Retina (tissue), 1 donor: ENCODE measurements at regions not wholly inside any gene's neighbourhood (a gene's known extent, or its start where the extent isn't known, plus 50 kb on each side); places are given as distances from the start of the nearest gene placed in this dataset.
A peak's percentile ranks its signal among the peaks of the same experiment; 100 is the strongest.
"Not testable (repeated sequence)": the region's sequence is repeated elsewhere in the genome, so short reads cannot be mapped to it uniquely, and the experiment has no call there.

Source experiments
- DNase-seq: peaks from one replicate; pipeline ENCODE4 v3.0.0-alpha.2; 2016

DNA sequence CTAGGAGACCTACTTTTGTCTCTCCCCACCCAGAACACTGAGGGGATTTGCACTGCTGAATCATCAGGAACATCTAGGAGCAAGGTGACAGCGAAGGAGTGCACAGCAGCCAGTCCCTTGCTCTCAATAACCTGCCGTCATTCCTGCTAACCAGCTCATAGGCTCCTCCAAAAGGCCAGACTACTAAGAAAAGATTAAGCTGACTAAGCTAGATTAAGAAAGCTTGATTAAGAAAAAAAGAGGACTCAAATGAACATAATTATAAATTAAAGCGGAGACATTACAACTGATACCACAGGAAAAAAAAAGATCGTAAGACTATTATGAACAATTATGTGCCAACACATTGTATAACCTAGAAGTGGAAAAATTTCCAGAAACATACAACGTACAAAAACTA is 1254.8 kb upstream of the CHAC2 start:
- no peak for DNase-seq

DNA sequence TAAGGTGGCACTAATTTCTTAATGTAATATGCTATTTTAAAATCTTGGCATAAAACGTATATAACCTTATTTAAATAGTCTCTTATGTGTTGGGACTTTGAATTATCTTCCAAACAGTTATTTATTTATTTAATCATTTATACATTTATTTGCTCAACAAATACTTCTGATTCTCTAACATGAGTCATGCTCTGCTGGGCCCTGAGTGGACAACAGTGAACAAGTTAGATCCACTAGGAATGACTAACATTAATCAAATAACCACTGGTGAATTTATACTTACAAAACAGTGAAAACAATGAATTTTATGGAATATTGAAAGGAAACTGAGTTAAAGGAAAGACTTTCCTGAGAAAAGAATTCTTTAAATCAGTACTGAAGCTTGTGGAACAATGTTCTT is 1257.2 kb upstream of the CHAC2 start:
- no peak for DNase-seq

DNA sequence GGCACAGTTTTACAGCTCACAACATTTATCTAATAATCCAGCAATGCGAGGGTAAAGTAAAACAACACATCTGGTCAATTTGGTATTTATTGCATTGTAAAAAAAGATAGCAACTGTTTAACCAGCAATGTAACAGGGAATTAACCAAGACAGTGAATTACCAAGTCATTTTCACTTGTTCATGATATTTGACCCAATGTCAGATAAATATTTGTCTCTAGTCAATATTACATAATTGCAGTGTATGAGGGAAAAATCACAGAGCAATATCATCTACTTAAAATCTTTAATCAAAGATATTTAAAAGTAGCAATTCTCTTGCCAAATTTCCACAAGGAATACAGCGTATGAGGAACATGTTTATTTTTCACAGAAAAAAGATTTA is 1265.1 kb upstream of the CHAC2 start:
- DNase-seq, result no peak

DNA sequence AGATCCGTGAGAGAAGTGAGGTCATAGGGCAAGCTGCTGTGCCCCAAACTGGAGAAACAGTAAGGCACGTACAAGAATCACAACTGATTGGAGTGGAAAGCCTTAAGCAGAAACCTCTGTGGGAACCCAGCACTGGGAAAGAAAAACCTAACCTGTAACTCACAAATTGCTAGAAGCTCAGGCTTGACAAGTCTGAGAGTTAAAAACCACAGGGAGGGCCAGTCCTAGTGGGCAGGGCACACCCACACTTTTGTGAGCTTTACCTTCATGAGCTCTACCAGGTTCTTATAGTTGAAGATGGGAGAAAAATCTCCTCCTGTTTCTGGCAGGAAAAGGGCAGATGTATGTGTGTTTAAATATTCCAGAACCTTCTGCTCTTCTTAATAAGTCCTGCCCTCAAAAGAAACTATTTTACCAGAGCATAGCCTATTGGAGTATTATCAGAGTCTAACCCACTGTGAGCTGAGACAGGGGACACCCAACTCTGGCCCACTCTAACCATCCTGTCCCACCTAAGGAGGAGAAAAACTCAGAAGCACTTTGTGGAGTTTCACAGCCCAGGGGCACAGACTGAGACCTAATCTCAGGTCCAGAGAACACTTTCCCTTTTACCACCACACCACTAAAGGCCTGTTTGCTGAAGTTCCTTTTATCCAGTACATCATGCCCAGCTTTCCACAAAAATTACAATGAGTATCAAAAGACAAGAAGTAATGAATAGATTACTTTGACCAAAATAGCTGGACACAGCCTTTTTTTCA is 1265.7 kb upstream of the CHAC2 start:
- no peak for DNase-seq

DNA sequence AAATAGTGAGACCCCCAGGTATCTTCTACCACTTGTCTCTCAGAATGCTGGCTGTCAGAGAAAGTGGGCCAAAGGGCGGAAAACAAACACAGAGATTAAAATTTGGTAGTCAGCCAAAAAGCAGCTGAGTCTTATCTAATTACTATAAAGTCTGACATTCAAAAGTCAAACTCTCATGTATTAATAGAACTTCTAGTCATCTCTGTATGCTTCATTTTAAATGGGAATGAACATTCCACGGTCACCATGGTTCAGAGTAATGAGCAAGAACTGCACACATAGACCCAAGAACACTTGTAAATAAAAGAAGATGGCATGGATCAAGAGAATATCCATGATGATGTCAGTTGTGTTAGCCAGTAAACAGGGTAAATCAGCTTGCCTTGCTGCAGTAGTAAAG is 1267.0 kb upstream of the CHAC2 start:
- no peak for DNase-seq

DNA sequence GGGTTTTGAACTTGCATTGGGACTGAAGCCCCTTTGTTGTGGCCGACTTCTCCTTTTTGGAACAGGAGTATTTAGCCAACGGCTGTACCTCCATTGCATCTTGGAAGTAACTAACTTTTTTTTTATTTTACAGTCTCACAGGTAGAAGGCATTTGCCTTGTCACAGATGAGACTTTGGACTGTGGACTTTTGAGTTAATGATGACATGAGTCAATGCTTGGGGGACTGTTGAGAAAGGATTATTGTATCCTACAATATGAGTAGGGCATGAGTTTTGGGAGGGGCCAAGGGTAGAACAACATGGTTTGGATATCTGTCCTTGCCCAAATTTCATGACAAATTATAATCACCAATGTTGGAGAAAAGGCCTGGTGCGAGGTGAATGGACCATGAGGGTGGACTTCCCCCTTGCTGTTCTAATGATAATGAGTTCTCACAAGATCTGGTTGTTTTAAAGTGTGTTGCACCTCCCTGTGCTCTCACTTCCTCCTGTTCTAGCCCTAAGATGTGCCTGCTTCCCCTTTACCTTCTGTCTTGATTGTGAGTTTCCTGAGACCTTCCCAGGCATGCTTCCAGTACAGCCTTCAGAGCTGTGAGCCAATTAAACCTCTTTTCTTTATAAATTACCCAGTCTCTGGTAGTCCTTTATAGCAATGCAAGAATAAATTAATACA is 1269.4 kb upstream of the CHAC2 start:
- no peak for DNase-seq

DNA sequence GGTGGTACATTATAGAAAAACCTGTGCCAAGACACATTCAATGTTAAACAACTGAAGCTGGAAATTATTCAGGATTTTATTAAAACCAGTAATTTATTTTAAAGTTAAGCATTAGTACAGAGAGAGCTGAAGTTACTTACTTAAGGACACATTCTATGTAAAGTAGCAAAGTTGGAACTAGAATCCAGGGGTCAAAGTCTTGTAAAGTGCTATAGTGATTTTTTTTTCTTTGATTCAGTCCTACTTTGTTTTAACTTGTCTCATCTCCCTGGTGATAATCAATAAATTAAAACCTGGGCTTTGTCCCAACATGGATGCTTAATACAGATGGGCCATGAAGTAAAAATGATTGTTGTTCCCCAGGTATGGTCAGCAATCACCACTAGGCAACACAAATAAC is 1271.8 kb upstream of the CHAC2 start:
- DNase-seq, result no peak

DNA sequence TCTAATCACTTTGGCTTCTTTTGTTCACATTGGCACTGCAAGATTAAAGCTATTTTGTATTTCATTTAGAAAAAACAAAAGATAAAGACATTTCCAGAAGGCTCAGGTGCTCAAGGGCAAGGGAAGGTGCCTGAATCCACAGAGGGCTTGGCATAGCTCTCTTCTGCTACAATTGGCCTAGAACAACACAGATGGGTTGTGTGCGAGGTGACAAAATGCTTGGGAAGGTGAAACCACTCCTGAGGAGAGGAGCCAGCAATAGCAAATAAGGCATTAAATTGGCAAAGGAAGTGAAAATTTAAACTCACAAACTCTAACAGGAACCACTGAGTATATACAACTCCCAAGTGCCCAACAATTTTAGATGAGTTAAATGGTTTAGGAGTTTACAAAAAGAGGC is 1290.4 kb upstream of the CHAC2 start:
- peak; percentile 6 for DNase-seq

DNA sequence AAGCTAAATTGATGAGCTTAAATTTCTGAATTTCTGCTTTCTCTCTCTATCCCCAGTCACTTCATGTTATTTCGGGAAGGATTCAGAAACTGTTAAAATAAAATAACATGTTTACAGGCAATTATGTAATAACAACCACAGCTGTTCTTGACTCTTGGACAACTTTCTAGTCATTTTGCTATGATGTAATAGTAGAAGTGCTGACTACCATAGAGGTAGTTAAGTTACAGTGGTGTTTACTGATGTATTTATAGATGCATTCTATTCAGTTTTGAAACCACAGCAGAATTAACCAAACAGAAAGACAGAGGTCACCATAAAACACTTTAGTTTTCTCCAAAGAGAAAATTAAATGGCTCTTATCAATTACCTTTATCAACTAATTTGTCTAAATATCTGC is 1292.0 kb upstream of the CHAC2 start:
- DNase-seq, result no peak

DNA sequence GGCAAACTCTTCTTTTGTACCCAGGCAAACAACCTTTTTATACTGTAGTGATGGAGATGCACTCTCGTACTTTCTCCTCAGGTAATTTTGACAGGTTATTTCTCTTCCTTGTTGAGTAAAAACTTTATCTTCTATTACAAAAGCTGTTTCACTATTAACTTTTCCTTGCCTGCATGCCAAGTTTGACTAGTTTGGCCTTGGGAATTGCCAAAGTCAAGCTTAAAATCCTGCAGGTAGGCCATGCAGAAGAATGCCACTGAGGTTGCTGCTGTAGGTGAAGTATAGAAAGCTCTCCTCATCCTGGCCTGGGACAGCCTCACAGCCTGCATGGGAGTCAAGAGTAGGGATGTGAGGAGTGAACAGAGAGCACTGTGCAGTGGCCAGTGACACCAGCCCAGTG is 1293.5 kb upstream of the CHAC2 start:
- no peak for DNase-seq

DNA sequence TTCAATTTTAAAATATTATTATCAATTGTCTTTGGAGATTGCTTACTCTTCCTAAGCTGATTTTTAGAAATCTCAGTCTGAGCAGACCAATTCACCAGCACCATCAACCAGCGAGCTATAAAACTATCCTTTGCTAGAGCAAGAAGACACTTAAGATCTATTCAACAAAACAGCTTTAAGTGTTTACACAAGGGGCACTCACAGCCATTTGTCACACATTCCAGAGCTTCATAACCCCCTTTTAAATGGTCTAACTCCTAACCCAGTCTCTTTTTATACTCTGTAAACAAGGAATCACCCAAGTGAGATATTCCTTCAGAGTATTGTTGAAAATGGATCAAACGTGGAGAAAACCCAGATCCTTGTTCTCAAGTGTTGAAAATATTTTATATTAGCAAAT is 1294.1 kb upstream of the CHAC2 start:
- DNase-seq, result no peak

DNA sequence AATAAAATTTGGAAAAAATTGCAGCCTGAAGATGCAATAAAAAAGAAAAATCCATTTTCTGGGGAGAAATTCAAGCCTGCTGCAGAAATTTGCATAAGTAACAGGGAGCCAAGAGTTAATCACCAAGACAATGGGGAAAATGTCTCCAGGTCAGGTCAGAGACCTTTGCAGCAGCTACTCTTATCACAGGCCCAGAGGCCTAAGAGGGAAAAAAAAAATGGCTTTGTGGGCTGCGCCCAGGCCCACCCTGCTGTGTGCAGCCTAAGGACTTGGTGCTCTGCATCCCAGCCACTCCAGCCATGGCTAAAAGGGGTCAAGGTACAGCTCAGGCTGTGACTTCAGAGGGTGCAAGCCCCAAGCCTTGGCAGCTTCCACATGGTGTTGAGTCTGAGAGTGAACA is 1297.1 kb upstream of the CHAC2 start:
- not testable (repeated sequence) for DNase-seq

DNA sequence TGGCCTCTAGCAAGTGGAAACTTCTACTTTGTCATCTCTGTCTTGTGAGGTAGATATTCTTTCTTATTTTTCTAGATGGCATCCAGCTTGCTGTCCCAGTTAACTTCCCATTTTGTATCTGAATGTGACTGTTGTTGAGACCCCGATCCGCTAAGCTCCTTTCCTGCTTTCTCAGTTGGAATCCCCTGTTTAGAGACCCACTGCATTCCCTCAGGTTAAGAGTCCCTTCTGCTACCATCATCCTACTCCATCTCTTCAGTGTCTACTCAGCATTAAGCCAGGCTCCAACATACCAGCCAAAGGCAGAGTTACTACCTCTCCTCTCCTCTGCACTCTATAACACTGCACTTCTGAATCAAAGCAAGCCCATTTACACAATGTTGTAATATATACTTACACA is 1300.4 kb upstream of the CHAC2 start:
- DNase-seq, result no peak

DNA sequence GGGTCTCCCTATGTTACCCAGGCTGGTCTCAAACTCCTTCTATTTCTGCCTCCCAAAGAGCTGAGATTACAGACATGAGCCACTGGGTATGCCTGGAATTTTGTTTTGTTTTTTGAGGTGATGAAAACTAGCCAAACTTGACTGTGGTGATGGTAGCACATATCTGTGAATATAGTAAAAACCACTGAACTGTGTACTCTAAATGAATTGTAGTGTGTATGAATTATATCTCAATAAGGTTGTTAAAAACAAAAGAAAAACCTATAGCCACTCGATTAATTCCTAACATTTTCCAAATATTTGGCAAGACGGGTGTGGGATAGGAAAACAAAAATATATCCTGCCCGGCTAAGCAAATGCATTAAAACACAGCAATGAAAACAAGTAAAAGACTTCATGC is 1302.3 kb upstream of the CHAC2 start:
- no peak for DNase-seq

DNA sequence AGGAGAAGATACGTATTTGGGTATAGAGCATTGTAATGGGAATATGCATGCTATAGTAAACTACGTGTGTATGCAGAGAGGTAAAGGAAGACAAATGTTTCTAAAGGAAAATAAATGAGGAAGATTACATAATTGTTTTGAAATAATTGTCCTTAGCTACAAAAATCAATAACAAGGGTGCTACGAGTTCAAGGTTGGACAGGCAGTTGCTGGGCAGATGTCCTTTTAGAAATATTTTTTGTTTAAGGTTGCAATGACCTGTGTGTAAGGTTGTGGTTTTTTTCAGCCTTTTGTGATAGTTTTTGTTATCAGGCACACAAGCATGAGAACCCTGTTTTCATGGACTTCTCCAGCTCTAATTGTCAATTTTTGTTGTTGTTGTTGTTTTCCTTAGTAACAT is 1304.1 kb upstream of the CHAC2 start:
- no peak for DNase-seq

DNA sequence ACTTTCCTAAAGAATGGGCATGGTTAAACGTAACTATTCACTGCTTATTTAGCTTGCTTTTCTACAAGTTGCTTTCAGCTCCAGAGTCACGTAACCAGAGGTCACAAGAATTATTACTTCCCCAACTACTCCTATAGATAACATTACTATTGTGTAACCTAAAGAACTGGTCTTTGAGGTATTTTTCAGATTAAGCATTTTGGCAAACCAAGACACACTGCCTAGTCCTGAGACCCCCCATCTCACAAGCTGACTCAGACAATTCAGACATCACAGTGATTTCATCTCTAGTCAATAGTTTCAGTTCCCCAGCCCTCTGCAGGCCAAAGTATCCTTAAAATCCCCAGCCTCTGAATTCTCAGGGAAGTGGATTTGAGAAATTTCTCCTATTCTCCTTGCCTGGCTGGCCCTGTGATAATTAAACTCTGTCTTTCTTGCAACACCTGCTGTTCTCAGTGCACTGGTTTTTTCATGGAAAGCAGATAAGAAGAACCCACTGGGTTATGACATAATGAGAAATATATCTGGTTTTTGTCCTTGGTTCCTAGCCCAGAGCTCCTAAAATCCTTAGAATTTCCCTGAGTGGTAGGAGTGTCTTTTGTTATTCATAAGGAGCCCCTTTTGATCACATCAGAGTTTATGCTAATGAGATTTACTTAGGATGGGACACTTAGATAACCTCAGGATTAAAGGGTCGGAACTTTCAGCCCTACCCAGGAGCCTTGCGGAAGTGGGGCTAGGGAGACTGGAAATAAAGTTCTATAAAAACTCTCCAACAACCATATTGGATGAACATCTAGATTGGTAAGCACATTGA is 1310.8 kb upstream of the CHAC2 start:
- no peak for DNase-seq

DNA sequence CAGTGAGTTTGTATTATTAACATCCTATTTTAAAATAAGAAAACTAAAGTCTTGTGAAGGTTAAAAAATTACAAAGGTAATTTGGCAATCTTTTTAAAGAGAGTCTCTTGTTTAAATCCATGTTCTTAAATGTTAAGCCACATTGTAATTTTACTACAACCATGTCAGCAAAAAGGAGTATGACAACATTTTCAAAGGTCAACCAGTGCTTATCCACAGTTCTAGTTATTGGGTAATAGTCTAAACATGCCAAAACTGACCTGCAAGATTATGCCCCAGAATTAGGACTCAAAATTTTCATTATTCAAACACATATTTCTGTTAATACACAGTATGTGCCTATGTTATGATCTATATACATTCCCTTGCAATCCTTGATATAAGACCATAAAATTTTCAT is 1312.6 kb upstream of the CHAC2 start:
- DNase-seq, result no peak

DNA sequence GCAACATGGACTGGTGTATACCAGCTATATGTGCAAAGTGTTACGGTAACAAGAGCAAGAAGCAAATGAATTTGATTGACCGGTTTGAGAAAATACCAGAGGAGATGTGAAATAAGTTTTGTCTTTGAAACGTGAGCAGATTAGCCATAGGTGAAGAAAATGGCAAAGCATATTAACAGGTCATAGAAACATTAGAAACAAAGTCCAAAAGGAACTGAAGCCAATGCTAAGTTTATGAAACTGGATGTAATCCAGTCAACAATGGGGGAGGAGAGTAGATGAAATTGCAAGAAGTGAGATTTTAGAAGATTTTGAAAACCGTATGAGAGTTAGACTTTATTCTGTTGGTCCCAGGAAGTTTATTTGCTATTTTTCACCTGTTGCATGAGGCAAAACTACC is 1315.4 kb upstream of the CHAC2 start:
- DNase-seq, result no peak

DNA sequence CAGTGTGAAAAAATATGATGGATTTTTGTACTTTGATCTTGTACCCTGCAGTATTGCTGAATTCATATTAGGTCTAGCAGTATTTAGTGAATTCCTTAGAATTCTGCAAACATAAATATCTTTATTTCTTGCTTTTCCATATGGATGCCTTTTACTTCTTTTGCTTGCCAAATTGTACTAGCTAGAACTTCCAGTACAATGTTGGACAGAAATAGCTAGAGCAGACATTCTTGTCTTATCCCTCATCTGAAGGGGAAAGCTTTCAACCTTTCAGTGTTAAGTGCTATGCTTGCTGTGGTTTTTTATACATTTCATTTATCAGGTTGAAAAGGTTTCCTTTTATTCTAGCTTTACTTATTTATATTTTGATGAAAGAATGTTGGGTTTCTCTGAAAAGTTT is 1321.9 kb upstream of the CHAC2 start:
- DNase-seq, result no peak

DNA sequence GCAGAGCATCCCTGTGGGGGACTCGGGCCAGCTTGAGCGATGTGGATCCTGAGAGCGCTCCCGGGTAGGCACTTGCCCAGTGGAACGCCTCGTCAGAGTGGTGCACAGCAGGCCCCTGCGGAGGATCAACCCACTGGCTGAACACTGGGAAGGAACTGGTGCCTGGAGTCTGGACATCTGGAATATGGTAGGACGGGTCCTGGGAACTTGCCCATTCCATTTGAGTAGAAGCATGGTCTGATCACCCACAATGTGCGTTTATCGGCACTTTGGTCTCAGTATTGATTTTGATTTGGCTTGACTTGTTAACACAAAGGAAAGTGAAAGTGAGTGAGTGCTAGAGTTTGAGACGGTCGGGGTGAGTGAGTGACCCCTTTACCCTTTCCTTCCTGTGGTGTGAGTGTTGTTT is 1336.2 kb upstream of the CHAC2 start:
- DNase-seq, result no peak

DNA sequence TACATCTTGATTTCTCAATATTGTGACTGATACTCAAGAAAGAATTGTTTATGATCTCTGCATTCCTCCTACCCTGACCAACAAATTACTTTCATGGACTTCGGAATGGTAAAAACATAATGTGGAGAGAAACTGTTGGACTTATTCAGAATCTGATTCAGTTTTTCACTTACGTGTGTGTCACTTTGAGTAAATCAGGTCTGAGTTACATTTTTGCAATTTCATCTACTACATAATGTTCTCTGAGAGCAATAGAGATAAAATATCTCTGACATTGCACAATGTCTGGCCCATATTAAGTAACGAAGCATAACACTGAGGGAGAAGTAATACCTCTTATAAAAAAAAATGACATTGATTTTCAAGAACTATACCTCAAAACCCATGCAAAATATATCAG is 1337.9 kb upstream of the CHAC2 start:
- DNase-seq, result no peak

DNA sequence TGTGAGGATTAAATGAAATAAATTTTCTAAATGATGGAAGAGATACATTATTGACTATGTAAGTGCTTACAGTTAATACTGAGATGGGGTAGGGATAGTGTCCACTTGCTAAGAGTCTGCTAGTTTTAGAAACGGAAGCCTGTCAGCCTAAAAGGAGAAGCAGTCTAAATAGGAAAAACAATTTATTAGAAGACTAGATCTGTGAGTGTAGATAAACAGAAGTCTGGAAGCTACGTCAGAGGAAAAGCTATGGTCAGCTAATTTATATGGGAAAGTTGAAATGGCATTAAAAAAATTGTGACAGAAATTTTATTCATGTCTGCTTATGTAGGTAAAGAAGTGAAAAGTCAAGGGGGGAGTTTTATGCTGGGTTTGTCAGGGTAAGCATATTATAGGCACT is 1338.4 kb upstream of the CHAC2 start:
- no peak for DNase-seq

DNA sequence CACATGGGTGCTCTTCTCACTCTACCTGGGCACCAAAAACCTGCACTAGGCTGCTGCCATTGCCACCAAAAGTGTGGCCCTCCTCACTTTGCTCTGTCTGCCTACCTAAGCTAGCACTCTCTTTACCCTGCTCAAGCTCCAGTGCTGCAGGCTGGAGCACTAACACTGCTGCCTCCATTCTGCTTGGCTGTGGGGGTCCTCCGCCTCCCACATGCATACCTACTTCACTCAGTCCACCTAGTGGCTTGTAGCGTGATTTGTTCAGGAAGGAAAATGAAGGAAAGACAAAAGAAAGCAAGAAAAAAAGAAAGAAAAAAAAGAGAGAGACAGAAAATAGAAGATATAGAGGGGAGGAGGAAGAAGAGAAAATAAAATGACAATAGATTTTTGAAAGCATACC is 1339.4 kb upstream of the CHAC2 start:
- DNase-seq, result no peak

DNA sequence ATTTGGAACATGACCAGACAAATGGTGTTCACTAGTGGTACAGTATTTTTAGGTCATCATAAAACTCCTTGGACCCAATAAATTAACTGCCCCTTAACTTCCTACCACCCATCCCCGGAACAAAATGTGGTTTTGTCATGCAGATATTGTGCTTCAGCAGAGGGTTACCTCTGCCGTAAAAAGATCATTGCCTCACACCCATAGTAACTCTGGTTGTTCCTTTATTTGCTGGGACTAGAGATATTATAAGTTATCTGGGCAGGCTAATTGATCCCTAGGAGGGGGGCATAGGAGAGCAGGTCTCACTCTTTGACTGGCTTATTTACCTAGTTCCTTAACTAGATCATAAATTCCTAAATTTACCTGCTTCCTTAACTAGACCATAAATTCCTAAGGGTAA is 1343.9 kb upstream of the CHAC2 start:
- DNase-seq, result no peak
